CD4-positive, alpha-beta T cell (primary cell): ENCODE measurements at regions not wholly inside any gene's neighbourhood (a gene's known extent, or its start where the extent isn't known, plus 50 kb on each side); places are given as distances from the start of the nearest gene placed in this dataset.

ENCODE experiments used
- ATAC-seq: fragments of 200-7000 bp; cut with Tn5 transposase; one replicate; pipeline ENCODE4 v1.10.0; 2022; ENCODE audit warnings: mild to moderate bottlenecking; ENCODE audit not compliant: poor library complexity
- CTCF ChIA-PET: fragments of 350-600 bp; sonication (Branson Sonifier 250); formaldehyde crosslinking; loops from one replicate; lab custom pipeline; 2021; ENCODE audit warnings: antibody characterized with exemption, inconsistent platforms; lab: Charles Lee
- POLR2A ChIA-PET: fragments of 350-600 bp; sonication (Branson Sonifier 250); formaldehyde crosslinking; loops from one replicate; lab custom pipeline; 2021; ENCODE audit warnings: antibody characterized with exemption, inconsistent platforms; lab: Charles Lee
- DNase-seq, 14 experiments: peaks; one replicate each; pipeline ENCODE4 v3.0.0-alpha.2; 2013 to 2020; ENCODE audit warnings: mixed read lengths in 2 of 14
- H3K27ac ChIP-seq, 2 donors: one replicate each; pipeline versions ENCODE4 v1.5.1 to v1.7.0; 2013; ENCODE audit warnings: low read length in 2 of 2, low read depth in 1 of 2, mild to moderate bottlenecking in 1 of 2
- H3K27me3 ChIP-seq, 2 experiments: 1 replicate in 1 of 2; 2 replicates in 1 of 2; pipeline versions ENCODE4 v1.6.1 to v1.7.0; 2013; ENCODE audit warnings: low read length in 2 of 2, control low read depth in 1 of 2, mild to moderate bottlenecking in 1 of 2, moderate library complexity in 1 of 2; ENCODE audit not compliant: insufficient read depth in 2 of 2, control insufficient read depth in 1 of 2
- H3K36me3 ChIP-seq: one replicate; pipeline ENCODE4 v1.6.1; 2013; ENCODE audit warnings: low read length, control low read depth; ENCODE audit not compliant: insufficient read depth
- H3K4me1 ChIP-seq: one replicate; pipeline ENCODE4 v1.6.1; 2013; ENCODE audit warnings: low read length, control low read depth; ENCODE audit not compliant: insufficient read depth
- H3K4me3 ChIP-seq: one replicate; pipeline ENCODE4 v1.5.1; 2013; ENCODE audit warnings: mild to moderate bottlenecking, low read length, moderate library complexity
- H3K9me3 ChIP-seq, 2 experiments: 1 replicate in 1 of 2; 2 replicates in 1 of 2; pipeline versions ENCODE4 v1.6.1 to v1.7.0; 2013; ENCODE audit warnings: low read length in 2 of 2, mild to moderate bottlenecking in 2 of 2, control low read depth in 1 of 2, moderate library complexity in 1 of 2; ENCODE audit not compliant: control insufficient read depth in 1 of 2, insufficient read depth in 1 of 2
- H3K27ac Mint-ChIP-seq: one replicate; pipeline ENCODE4 v1.8.0; 2020; ENCODE audit warnings: mixed read lengths
- H3K27me3 Mint-ChIP-seq: one replicate; pipeline ENCODE4 v1.8.0; 2021; ENCODE audit warnings: mixed read lengths
- H3K36me3 Mint-ChIP-seq: one replicate; pipeline ENCODE4 v1.8.0; 2021; ENCODE audit warnings: low read depth, mixed read lengths
- H3K4me1 Mint-ChIP-seq: one replicate; pipeline ENCODE4 v1.8.0; 2021; ENCODE audit warnings: low read depth, mixed read lengths
- H3K4me3 Mint-ChIP-seq: one replicate; pipeline ENCODE4 v1.8.0; 2020; ENCODE audit warnings: mild to moderate bottlenecking, mixed read lengths
- H3K9me3 Mint-ChIP-seq: one replicate; pipeline ENCODE4 v1.8.0; 2020; ENCODE audit warnings: mixed read lengths
- CTCF ChIP-seq: fragments of 200-600 bp; IDR thresholded peaks from one replicate; pipeline ENCODE4 v1.8.0; 2022; ENCODE audit warnings: antibody characterized with exemption, mild to moderate bottlenecking
- intact Hi-C, 2 experiments: fragments of 100-400 bp; cut with DNase I in 1 of 2; cut with micrococcal nuclease in 1 of 2; formaldehyde crosslinking; loops; one replicate each; pipeline versions ENCODE4 v1.15.1 to v1.9.0; 2023 to 2025; cut with DNase I, micrococcal nuclease

DNA sequence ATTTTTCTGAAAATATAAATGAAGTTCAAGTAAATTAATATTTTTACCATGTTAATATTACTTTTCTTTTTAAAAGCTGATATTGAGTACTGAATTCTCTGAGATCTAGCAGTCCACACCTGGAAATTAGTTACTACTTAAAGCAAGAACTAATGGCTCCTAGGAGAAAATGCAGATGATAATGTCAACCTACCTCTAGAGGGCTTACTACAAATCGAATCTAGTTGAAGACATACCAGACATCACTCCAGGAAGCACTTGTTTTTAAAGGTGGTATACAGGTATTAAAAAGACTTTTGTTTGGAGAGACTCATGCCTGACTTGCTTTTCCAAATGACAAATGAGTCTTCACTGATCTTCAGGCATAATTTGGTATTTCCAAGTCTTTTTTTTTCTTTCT is 516.4 kb upstream of the BOD1L1 start:
- H3K27me3 Mint-ChIP-seq, result no peaks in the 10 kb centered on the region
- H3K36me3 Mint-ChIP-seq, result no peaks in the 10 kb centered on the region
- Histone ChIP-seq H3K9me3 (no peaks in the 10 kb centered on the region), H3K4me1 (no peaks in the 10 kb centered on the region), H3K27ac (no peak overlapping the region), H3K27me3 (no peaks in the 10 kb centered on the region), H3K36me3 (no peaks in the 10 kb centered on the region), H3K4me3 (no peak overlapping the region)
- no peak overlapping the region for H3K4me3 Mint-ChIP-seq
- intact Hi-C loops, result no loop called here
- TF ChIP-seq CTCF, result no peak
- no peaks in the 10 kb centered on the region for H3K9me3 Mint-ChIP-seq
- POLR2A ChIA-PET, result no interaction called here
- DNase-seq, result no peak
- no peaks in the 10 kb centered on the region for H3K4me1 Mint-ChIP-seq
- no peak overlapping the region for H3K27ac Mint-ChIP-seq
- CTCF ChIA-PET, result interaction anchor here (0.6 kb wide), 1 partner anchor 72 kb away, joined by 3 read pairs; no protein-coding TSS in a partner anchor
- ATAC-seq, result no peak

GRCh38 chr4:14149176-14150053 is 521.9 kb upstream of the BOD1L1 start:
- H3K36me3 ChIP-seq, result no peaks in the 10 kb centered on the region
- intact Hi-C loops, result no loop called here
- CTCF ChIA-PET, result no interaction called here

GRCh38 chr4:14151101-14151500 is 523.6 kb upstream of the BOD1L1 start:
- H3K4me1 Mint-ChIP-seq, result no peaks in the 10 kb centered on the region
- H3K4me3 Mint-ChIP-seq, result no peak overlapping the region
- TF ChIP-seq CTCF, result no peak
- H3K27me3 Mint-ChIP-seq, result no peaks in the 10 kb centered on the region
- POLR2A ChIA-PET, result no interaction called here
- intact Hi-C loops, result no loop called here
- DNase-seq, result no peak
- no peaks in the 10 kb centered on the region for H3K9me3 Mint-ChIP-seq
- no peaks in the 10 kb centered on the region for H3K36me3 ChIP-seq
- no peak overlapping the region for H3K4me3 ChIP-seq
- H3K27ac ChIP-seq, result no peak overlapping the region
- no peak for ATAC-seq
- H3K4me1 ChIP-seq, result no peaks in the 10 kb centered on the region
- CTCF ChIA-PET, result no interaction called here
- H3K36me3 Mint-ChIP-seq, result no peaks in the 10 kb centered on the region
- no peaks in the 10 kb centered on the region for H3K27me3 ChIP-seq
- no peak overlapping the region for H3K27ac Mint-ChIP-seq
- no peaks in the 10 kb centered on the region for H3K9me3 ChIP-seq

More at GRCh38 chr4:14149176-14150053, 521.9 kb upstream of the BOD1L1 start:
- Histone ChIP-seq H3K27ac (no peak overlapping the region), H3K4me1 (no peaks in the 10 kb centered on the region), H3K9me3 (no peaks in the 10 kb centered on the region), H3K27me3 (no peaks in the 10 kb centered on the region), H3K4me3 (no peak overlapping the region)
- H3K9me3 Mint-ChIP-seq, result no peaks in the 10 kb centered on the region
- H3K27ac Mint-ChIP-seq, result no peak overlapping the region
- no peaks in the 10 kb centered on the region for H3K27me3 Mint-ChIP-seq
- no peak for DNase-seq
- POLR2A ChIA-PET, result no interaction called here
- TF ChIP-seq CTCF, result no peak
- no peak overlapping the region for H3K4me3 Mint-ChIP-seq
- no peak for ATAC-seq
- no peaks in the 10 kb centered on the region for H3K4me1 Mint-ChIP-seq
- H3K36me3 Mint-ChIP-seq, result no peaks in the 10 kb centered on the region
